Activated CD8-positive, alpha-beta memory T cell treated with anti-CD3 and anti-CD28 coated beads for 36 hours (primary cell): ENCODE measurements at regions not wholly inside any gene's neighbourhood (a gene's known extent, or its start where the extent isn't known, plus 50 kb on each side); places are given as distances from the start of the nearest gene placed in this dataset.

Source experiments
- CTCF ChIA-PET: fragments of 350-600 bp; sonication (Branson Sonifier 250); formaldehyde crosslinking; loops from one replicate; lab custom pipeline; 2021; ENCODE audit warnings: antibody characterized with exemption; lab: Charles Lee
- POLR2A ChIA-PET: fragments of 350-600 bp; sonication (Branson Sonifier 250); formaldehyde crosslinking; loops from one replicate; lab custom pipeline; 2021; ENCODE audit warnings: antibody characterized with exemption; lab: Charles Lee

- POLR2A ChIA-PET: no interaction called here
- CTCF ChIA-PET: interaction anchor here (0.5 kb wide), 1 partner anchor 75 kb away, joined by 3 read pairs; no protein-coding TSS in a partner anchor
Measured at GRCh38 chr9:124198948-124199347, 58.8 kb upstream of the NEK6 start.

DNA sequence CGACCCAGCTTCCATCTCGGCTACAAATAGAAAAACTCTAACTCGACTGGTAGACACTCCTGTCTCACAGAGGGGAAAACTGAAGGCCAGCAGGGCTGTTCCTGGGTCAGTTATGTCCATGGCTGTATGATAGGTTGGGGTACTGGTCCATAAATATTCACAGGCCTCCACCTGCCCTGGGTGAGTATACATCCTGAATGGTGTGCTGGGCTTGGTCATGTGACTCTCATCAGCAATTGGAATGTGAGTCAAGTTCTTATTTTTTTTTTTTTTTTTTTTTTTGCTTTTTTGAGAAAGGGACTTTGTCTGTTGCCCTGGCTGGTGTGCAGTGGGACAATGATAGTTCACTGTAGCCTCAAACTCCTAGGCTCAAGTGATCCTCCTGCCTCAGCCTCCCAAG is 58.3 kb upstream of the NEK6 start:
- POLR2A ChIA-PET: no interaction called here
- CTCF ChIA-PET: no interaction called here

DNA sequence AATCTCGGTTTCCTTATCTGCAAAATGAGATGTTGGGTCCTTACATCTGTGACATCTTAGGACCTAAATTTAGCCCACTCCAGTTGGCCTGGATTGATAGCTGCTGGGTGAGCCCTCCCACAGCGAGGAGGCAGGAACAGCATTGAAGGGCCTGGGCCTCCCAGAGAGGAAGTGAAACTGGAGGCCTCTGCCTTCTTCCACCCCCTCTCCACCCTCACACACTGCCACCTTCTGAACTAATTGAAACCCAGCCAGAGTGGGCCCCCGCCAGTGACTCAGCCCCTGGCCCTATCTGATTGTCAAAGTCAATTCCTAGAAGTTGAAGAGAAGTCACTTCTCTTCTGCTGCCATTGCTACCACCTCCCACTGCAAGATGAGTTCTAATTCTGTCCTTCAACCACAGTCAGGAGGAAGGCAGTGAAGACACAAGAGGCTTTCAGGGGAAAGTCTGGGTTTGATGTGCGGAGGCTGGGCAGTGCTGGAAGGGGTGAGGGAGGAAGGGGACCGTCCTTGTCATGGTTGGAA is 55.2 kb upstream of the NEK6 start:
- ChIA-PET POLR2A (interaction anchor here (0.7 to 1.1 kb wide), 2 partner anchors 14 to 22 kb away, joined by 3 read pairs; no protein-coding TSS in a partner anchor), CTCF (interaction anchor here (0.6 to 1.7 kb wide), 5 partner anchors 12 to 89 kb away, joined by 3 to 4 read pairs (median 3); no protein-coding TSS in a partner anchor)

DNA sequence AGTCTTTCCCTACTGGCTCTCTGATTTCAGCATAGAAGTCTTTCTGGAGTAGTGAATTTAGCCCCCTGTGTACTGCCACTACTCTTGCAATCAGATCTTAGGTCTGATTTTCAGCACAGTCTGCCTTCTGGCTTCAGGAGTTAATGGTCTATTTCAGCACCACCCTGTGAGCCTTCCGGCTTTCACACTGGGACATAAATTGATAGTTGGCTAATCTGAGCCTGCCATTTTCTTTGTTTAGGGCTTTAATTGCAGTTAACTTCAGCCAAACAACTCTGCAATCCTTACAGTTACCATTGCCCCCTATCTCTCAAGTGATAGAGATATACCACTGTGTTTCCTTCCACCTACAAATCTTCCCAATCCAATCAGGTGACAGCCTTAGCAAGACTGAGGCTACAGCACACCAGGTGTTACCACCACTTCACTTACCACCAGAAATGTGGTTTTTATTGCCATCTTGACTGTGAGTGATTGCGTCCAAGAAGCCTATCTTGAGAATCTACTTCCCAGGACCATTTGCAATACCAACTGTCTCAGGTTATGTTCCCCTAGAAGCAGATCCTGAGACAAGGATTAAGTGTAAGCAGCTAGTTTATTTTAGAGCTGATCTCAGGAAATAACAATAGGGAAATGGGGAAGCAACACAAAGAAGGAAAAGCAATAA is 51.9 kb upstream of the NEK6 start:
- CTCF ChIA-PET: interaction anchor here (1.1 kb wide), 1 partner anchor 11 kb away, joined by 3 read pairs; no protein-coding TSS in a partner anchor
- POLR2A ChIA-PET: no interaction called here

GRCh38 chr9:124206391-124206790 is 51.4 kb upstream of the NEK6 start:
- CTCF ChIA-PET: interaction anchor here (1.1 kb wide), 1 partner anchor 11 kb away, joined by 3 read pairs; no protein-coding TSS in a partner anchor
- POLR2A ChIA-PET: no interaction called here
